Amygdala (tissue), 56 donors: ENCODE measurements at regions not wholly inside any gene's neighbourhood (a gene's known extent, or its start where the extent isn't known, plus 50 kb on each side); places are given as distances from the start of the nearest gene placed in this dataset.

Experiments used
- DNase-seq, 56 donors: peaks; one replicate each; lab custom pipeline; 2025; lab: John Stamatoyannopoulos, UW

GRCh38 chr21:41689289-41689583 is 77.6 kb downstream of the RIPK4 start:
- no peak for DNase-seq

- no peak for DNase-seq
Measured at GRCh38 chr21:41687633-41688032, 79.2 kb downstream of the RIPK4 start.

GRCh38 chr21:41686664-41687063 is 80.2 kb downstream of the RIPK4 start:
- no peak for DNase-seq

GRCh38 chr21:41685511-41686149 is 81.2 kb downstream of the RIPK4 start:
- DNase-seq = no peak

GRCh38 chr21:41684381-41685245 is 82.2 kb downstream of the RIPK4 start:
- DNase-seq = no peak

- no peak for DNase-seq
Measured at GRCh38 chr21:41683815-41684214, 83.0 kb downstream of the RIPK4 start.

- no peak for DNase-seq
Measured at GRCh38 chr21:41682719-41683179, 84.1 kb downstream of the RIPK4 start.

GRCh38 chr21:41681939-41682718 is 84.7 kb downstream of the RIPK4 start:
- no peak for DNase-seq

GRCh38 chr21:41681348-41681801 is 85.5 kb downstream of the RIPK4 start:
- DNase-seq = no peak

GRCh38 chr21:41680444-41681347 is 86.2 kb downstream of the RIPK4 start:
- DNase-seq = no peak

GRCh38 chr21:41678924-41679318 is 87.9 kb downstream of the RIPK4 start:
- peak in 46 of 56 donors; percentile 7 to 92 (median 46) for DNase-seq

- DNase-seq = no peak
Measured at GRCh38 chr21:41678016-41678923, 88.6 kb downstream of the RIPK4 start.

GRCh38 chr21:41677671-41678015 is 89.2 kb downstream of the RIPK4 start:
- no peak for DNase-seq

GRCh38 chr21:41676198-41676597 is 90.7 kb downstream of the RIPK4 start:
- no peak for DNase-seq

GRCh38 chr21:41675574-41675973 is 91.3 kb downstream of the RIPK4 start:
- no peak for DNase-seq

GRCh38 chr21:41674402-41674801 is 92.5 kb downstream of the RIPK4 start:
- no peak for DNase-seq

- DNase-seq = peak in 1 of 56 donors; percentile 13
Measured at GRCh38 chr21:41673596-41674335, 93.1 kb downstream of the RIPK4 start.

- DNase-seq = no peak
Measured at GRCh38 chr21:41673071-41673470, 93.8 kb downstream of the RIPK4 start.

- DNase-seq = no peak
Measured at GRCh38 chr21:41672543-41672915, 94.3 kb downstream of the RIPK4 start.
